NCI-H187 treated with DMSO at 0.1 percent for 48 hours (cell line): ENCODE measurements at regions not wholly inside any gene's neighbourhood (a gene's known extent, or its start where the extent isn't known, plus 50 kb on each side); places are given as distances from the start of the nearest gene placed in this dataset.
"Not testable (repeated sequence)": the region's sequence is repeated elsewhere in the genome, so short reads cannot be mapped to it uniquely, and the experiment has no call there.

ENCODE experiments used
- DNase-seq: peaks from one replicate; lab custom pipeline; 2025; lab: John Stamatoyannopoulos, UW

DNA sequence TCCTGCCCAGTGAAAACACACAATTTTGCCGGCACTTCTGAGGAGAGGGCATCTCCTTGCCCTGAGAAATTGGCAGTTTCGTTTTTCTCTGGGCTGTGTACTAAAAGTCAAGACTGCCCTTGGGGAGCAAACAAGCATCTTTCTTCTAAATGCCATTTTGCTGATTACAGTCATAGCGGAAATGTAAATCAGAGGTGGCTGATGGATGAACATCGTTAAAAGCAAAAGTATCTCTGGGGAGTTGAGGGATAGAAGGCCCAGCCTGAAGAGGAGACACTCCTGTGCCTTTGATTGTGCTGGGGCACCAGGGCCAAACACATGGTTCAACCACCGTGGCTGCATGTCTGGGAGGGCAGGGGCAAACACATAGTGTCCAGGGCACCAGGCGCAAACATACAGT lies 49.8 kb downstream of the ABCC12 start:
- no peak for DNase-seq

DNA sequence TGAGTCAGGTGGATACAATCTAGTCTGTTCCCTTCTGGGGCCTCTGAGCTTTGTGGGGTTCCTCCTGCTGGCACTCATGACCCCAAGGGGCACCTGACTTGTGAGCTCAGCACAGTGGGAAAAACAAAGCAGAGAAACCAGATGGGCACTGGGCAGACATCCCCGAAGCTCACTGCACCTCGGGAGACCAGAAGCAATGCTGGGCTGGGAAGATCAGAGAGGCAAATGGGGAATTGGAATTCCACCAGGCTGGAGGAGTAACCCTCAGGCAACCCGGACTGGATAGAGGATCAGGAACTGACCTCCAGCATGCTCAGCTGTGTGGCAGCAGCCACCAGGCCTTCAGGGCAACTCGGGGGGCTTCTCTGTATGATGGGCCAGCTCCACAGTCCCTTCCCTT lies 50.3 kb downstream of the ABCC12 start:
- no peak for DNase-seq

DNA sequence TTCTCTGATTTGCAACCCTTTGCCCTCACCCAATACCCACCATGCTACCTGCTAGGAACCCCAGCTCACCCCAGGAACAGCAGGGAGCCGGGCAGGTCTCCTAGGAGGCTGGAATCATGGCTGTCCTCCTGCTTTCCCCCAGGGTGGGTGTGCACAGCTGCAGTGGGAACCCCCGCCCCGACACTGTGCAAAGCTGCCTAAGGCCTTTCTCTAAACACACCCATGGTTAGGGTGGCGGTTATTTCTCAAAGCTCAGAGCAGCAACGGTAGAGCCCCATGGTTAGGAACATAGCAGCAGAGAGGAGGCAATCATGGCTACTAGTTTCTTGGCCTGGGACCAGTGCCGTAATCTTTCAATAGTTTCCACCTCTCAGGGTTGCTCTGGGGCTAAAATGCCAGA lies 52.2 kb downstream of the ABCC12 start:
- no peak for DNase-seq

DNA sequence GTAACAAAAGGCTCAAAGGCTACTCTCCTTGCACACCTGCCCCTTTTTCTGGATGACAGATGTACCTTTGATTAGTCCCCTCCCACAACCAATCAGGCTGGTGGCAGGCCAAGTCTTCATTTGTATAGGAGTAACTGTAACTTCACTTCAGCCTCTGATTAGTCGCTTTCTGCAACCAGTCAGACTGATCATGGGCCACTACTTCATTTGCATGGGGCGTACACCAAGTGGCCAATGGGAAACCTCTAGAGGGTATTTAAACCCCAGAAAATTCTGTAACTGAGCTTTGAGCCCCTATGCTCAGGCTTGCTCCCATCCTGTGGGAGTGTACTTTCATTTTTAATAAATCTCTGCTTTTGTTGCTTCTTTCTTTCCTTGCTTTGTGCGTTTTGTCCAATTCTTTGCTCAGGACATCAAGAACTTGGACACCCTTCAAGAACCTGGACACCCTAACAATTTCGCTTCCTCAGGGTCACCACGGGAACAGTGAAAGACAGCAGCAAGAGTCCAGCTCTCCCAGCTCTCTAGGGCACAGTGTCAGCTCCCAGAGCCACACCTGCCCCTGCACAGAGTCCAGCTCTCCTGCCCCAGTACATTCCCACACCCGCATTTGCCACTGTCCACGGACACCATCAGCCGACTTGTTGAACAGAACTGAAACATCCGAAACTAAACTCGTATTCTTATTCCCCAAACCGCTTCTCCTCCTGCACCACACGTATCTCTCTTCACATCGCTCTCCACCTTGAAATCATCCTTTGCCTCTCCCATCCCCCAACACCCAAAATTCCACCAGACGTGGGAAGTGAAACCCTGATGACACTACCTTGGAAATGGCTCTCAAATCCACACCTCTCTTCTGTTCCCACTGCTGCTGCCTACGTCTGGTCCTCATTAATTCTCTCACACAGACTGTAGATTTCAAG lies 53.4 kb downstream of the ABCC12 start:
- DNase-seq, result no peak

DNA sequence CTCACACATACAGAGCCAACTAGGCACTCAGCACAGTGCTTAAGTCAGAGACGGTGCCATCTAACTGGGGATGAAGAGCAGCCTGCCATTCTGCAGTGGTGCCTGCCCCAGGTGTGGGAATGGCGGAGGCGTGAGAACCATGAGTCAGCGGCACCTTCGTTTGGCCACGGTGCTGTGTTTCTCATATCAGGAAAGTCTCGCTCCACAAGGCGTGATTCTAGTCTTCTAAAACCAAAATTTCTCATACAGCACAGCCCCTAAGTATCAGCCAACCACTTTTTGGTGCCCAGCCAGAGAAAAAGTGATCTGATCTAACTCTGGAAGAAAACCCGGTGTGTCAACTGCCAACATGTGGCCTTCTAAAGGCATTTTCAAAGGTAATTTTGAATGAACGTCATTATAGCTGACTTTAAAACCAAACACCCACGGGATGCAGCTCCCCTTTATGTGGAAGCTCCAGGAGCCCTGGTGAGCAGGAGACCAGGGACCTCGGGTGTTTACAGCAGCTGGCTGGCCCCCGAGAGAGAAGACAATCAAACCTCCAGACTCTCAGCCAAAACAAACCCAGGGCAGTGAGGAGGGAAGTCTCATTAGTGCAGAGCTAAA lies 54.6 kb downstream of the ABCC12 start:
- DNase-seq, result no peak

DNA sequence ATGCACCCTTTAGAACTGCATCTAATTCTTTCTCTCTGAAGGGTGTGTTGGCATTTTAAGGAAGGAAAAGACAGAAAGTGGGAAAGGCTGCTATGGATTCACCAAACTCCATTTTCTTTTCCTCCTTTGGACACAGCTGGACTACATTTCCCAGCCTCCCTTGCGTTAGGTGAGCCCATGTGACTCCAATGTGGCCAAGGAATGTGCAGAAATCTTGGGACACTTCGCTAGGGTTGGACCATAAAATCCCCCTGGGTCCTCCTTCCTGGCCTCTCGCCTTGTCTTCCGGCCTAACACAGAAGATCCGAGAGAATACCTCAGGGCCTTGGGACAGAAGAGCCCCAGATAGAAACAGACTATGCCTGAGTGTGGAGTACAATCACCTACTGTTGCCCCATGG lies 56.3 kb downstream of the ABCC12 start:
- DNase-seq, result no peak

DNA sequence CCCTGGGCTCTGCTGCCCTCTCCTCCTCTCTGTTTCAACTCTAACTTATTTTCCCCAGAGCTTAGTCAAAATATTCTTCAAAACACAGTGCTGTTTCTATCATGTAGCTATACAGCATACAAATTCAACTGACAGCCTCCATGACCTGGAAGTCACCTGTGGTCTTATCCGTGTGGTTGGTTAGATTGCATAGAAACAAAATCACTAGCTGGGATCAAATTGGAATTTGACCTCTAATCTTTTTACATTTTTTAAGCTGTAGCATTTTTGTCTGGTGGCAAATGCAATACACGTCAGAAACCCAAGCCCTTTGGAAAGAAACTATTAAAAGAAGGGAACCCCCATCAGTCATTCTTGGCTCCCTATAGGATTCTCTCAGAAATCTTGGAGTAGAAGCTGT lies 57.3 kb downstream of the ABCC12 start:
- DNase-seq, result no peak

DNA sequence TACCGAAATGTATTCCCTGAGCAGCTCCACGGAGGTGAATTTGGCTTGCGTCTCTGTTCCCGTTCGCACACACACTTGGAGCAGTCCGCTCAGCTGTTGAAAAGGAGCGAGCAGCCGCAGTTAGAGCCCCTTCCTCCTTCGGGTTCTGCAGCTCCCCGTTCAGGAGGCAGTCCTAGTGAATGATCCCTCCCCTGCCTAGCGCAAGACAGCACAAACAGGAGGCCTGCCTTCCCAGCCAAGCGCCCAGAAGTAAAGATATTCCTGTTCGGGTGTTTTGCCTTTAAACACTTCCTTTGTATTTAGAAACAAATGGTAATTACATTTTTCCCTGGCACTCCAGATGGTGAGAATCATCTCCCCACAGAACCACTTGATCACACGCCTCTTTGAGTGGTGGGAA lies 64.7 kb downstream of the ABCC12 start:
- DNase-seq, result no peak

DNA sequence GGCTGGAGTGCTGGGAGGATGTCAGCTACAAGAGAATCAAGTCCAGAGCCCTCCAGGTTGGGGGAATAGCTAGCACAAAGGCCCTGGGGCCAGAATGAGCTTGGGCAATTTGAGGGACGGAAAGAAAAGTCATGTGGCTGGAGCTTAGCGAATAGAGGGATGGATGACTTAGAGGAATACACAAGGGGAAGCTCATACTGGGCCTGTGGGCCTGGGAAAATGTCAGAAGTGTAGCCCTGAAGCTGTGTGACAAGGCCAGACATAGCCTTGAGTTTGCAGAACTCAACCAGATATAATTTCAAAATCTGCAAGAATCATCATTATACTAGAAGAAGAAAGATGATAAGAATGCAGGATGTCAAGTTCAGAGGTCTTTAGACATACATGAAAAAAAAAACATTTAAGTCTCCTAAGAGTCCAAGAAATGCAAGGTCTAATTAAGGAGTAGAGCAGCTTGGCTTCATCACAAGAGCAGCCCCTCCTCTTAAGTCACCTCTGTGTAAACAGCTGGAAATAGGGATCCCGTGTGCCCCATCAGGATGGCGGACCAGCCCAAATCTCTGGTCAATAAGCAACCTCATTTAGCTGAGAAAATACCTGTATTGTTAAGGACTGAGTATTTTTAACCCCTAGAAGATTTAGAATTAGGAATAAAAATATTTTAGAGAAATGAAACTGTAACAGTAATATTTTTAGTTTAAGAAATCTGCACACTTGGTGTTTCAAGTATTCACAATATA lies 66.6 kb downstream of the ABCC12 start:
- DNase-seq, result no peak

DNA sequence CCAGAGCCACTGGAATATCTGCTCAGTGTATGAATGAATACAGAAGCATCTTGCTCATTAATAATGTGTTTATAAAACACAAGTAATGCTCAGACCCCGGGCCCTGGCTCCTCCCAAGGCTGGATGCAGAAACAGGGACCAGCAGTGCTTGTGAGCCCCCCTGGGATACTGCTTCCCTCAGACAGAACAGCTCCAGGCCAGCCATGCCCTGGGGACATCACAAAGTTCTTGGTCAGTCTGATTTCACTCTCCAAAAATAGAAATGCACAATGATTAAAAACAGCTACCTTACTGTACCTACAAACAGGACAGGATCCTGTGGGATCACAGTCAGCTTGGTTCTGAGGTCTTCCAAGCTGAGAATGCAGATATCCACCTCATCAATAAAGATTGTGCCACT lies 68.2 kb downstream of the ABCC12 start:
- DNase-seq, result no peak

DNA sequence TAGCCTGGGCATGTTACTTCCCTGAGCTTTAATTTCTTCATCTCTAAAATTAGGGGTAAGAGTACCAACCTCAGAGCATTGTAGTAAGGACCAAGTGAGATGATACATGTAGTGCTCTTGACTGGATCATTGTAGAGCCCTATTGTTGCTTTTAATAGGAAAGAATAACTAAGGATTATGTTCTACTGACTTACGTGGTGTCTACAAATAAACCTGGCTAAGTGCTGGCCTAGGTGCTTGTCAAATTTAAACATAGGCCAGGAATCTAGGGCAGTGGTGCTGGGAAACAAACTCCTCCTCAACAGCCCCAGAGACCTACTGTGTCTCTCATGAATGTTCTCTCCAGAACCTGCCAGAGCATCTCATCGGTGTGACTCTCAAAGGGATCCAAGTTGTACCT lies 69.4 kb downstream of the ABCC12 start:
- DNase-seq, result no peak

DNA sequence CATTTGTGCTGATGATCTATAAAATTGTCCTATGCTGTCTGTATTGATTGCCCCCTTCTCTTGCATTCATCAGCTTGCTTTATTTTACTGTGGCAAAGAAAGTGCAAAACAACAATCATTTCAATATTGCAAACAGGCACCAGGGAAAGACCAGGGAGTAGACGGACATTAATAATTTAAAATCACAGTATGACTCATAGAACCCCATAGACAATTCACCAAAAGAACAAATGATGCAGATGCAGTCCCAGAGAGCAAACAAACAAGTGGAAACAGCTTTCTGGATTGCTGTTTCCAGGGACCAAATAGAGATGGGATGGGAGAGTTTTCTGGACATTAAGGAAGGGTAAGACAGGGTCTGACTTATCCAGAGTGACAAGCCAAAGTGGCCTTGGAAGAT lies 70.1 kb downstream of the ABCC12 start:
- no peak for DNase-seq

DNA sequence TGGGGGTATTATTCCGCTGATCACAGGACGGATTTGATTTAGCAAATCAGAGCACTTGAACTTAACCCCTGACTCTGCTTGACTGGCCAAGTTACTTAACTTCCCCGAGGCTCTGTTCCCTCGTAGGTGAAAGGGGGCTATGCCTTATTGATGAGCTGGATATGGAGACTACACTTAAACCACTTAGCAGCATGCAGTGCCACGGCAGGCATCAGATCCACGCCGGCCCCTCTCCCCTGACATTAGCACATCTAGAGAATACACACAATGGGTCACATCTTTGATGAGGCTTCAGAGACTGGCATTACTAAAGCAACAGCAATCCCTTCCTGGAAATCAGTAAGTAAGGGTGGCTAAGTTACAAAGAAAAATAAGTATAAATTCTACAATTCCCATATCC lies 71.0 kb downstream of the ABCC12 start:
- DNase-seq, result no peak

DNA sequence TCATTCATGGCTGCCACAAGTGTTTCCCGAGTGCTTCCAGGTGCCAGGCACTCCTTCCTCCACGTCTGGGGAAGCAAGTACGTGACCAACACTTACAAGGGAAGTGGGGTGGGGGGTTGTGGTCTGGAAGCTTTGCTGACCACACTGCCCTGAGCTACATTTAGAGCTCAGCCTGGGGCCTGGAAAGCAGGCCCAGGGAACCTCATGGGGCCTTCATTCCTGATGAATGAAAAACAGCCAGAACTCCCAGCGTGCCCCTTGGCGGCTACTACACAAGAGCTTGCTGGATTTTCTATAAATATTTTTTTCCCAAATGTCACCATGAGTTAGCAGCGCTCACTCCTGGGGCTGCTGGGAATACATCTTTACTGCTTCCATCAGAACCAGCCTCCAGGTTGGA lies 73.3 kb downstream of the ABCC12 start:
- no peak for DNase-seq

DNA sequence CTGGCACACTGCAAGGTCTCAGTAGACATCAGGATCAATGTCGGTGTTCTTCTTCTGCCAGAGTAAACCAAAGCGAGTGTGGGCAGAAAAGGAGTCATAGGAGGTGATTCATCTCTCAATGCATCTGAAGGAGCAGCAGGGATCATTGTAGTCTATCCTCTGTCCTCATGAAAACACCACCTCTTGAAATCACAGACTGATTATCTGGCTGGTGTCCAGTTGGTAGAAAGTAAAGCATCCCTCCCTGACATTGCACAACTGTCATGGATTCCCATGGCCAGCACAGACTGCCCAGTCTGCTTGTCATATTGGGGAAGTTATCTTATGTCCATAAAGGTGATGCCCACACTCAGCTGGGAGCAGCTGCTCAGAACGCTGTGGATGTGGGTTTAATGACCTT lies 74.1 kb downstream of the ABCC12 start:
- no peak for DNase-seq

DNA sequence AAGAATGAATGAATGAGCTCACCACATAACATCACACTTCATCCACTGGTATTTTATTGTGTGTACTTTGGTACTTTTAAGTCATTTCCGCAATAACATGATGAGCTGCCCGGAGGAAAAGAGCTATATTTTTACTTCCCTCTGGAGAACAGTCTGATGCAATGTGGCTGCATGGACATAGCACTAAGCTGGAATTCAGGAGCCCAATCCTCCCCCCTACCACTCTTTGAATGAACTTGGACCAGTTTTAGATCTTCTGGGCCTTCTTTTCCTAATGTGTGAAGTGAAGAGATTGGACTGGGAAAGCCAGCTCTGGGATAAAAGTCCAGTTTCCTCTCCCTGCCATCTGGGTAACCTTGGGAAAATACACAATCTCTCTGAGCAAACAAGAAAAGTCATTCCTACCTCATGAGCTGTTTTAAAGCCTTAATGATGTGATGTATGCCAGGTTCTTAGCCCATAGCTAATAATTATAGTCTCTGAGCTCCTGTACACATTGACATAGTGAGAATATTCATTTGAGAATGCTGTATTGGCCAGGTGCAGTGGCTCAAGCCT lies 79.3 kb downstream of the ABCC12 start:
- DNase-seq, result no peak

DNA sequence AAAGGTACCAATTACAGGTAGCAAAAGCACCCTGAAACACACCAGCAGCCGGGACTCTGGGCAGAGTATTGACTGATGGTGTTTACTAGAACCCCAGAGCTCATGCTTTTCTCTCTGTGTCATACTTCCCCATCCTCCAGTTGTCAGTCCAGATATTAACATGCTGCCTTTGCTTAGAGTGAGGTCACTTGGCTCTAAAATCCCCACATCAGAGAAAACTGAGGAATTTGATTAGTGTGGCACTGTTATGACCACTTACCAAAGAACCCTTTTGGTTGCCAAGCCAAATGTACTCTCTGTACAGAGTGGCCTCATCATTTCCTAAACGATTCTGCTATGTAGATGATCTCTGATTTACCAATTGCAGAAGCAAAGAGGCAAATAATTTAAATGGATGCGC lies 80.4 kb downstream of the ABCC12 start:
- no peak for DNase-seq

DNA sequence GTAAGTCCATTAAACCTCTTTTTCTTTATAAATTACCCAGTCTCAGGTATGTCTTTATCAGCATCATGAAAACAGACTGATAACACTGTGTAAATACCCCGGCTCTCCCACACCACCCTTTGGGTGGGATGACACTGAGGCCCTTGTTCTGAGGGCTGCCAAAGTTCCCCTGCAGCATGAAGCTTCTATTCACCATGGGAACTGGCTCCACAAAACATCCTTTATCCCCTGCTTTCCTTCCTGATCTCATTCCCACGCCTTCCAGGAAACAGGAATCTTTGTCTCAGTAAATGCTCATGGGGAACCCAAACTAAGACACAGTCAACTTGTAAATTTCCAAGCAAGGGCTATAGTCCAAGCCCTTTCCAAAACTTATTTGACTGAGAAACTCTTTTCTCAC lies 88.4 kb downstream of the ABCC12 start:
- no peak for DNase-seq

DNA sequence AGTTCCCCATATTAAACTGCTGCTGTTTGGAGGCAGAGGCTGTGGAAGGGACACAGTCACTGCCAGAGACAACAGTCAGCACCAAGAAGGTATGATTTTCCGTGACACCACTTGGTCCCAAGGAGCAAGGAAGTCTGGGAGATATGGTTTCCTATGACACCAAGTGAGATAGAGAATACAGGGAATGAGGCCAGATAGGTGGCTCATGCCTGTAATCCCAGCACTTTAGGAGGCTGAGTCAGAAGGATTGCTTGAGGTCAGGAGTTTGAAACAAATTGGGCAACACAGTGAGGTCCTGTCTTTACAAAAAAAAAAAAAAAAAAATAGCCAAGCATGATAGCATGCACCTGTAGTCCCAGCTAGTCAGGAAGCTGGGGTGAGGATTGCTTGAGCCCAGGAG lies 90.8 kb downstream of the ABCC12 start:
- DNase-seq, result no peak

DNA sequence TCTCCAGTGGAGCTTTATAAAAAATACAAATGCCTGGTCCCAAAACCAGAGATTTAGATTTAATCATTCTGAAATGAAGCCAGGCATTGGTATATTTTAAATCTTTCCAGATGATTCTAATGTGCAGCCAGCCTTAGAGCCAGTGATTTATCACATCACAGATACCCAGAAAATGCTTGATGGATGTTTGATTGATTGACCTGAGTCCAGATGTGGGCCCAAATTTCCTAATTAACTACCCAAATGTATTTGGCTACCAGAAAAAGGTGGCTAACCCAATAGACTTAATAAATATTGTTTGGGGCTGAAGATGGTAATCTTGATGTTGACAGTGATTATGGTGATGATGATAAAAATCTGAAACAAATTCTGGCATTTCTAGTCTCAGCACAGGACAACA lies 93.1 kb downstream of the ABCC12 start:
- no peak for DNase-seq

DNA sequence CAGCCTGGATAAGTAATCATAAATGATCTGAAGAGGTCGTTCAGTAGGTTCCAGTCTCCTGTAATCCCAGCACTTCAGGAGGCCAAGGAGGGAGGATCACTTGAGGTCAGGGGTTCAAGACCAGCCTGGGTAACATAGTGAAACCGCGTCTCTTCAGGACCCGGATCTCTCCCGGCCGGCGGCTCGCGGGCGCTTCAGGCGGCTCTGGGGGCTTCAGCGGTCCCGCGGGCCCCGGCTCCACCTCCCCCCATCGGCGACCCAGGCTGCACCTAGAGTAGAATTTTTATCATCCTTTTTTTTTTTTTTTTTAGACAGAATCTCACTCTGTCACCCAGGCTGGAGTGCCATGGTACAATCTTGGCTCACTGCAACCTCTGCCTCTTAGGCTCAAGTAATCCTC lies 95.9 kb downstream of the ABCC12 start:
- no peak for DNase-seq

DNA sequence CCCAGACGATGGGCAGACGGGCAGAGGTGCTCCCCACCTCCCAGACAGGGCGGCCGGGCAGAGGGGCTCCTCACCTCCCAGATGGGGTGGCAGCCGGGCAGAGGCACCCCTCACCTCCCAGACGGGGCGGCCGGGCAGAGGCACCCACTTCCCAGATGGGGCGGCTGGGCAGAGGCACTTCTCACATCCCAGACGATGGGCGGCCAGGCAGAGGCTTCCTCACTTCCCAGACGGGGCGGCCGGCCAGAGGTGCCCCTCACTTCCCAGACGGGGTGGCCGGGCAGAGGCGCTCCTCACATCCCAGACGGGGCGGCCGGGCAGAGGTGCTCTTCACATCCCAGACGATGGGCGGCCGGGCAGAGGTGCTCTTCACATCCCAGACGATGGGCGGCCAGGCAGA lies 96.6 kb downstream of the ABCC12 start:
- not testable (repeated sequence) for DNase-seq

DNA sequence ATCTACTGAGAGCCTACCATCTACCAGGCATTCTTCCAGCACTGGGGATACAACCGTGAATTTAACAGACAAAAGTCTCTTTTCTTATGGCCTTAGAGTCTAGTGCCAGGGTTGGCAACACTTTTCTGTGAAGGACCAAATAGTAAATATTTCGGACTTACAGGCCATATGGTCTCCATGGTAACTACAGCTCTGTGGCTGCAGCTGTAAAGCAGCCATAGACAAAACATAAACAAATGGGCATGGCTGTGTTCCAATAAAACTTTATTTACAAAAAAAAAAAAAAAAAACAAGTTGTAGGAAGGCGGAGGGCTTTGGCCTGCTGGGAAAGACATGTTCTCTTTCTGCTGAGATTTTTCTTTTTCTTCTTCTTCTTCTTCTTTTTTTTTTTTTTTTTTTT lies 98.7 kb downstream of the ABCC12 start:
- no peak for DNase-seq
